ENCODE measurements at regions not wholly inside any gene's neighbourhood (a gene's known extent, or its start where the extent isn't known, plus 50 kb on each side); places are given as distances from the start of the nearest gene placed in this dataset.

DNA sequence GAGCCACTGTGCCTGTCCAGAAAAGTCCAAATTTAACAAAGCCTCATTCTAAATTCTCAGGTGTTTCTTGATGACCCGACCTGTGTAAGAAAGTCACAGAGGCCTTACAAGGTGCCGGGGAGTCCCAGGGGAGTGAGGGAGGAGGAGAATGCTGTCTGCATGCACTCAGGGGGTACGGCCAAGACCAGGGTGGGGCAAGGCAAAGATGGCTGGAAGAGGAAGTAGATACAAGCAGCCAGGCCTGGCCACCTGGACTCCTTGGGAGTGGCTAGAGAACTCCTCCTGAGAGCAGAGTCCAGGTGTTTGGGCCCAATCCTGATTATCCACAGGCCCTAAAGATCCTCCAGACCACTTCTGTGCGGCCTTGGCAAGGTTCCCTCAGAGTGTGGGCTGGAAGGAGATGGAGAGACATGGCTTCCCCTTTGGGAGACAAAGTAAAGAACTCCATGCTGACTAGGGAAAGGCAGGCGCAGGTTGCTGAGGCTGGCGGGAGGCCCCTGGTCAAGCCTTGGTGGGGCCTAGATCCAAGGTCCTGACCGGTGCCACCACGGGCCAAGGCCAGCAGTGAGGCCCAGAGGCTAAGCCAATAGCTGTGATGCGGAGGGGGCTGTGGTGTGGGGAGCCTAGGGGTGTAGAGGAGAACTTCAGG, 74.7 kb downstream of the COPS8 start:
- TF ChIP-seq ZNF274 (IDR thresholded peaks at IDR 0.05; ENCODE audit: low read depth, low read length) (no peak), SUZ12 (IDR thresholded peaks at IDR 0.05; ENCODE audit: extremely low read depth, insufficient read depth, insufficient read length) (no peak), YY1 (IDR thresholded peaks at IDR 0.05; ENCODE audit: insufficient read depth, insufficient read length) (no peak)

Data from NT2/D1 (cell line).